SH-SY5Y (cell line): ENCODE measurements at regions not wholly inside any gene's neighbourhood (a gene's known extent, or its start where the extent isn't known, plus 50 kb on each side); places are given as distances from the start of the nearest gene placed in this dataset.

ENCODE experiments used
- GATA2 ChIP-seq: IDR thresholded peaks from 2 replicates; pipeline ENCODE4 v1.6.1; 2011; ENCODE audit warnings: mild to moderate bottlenecking, low read depth, low read length
- GATA3 ChIP-seq: IDR thresholded peaks from 2 replicates; pipeline ENCODE4 v1.6.1; 2011; ENCODE audit warnings: low read depth, mild to moderate bottlenecking, low read length, moderate library complexity

DNA sequence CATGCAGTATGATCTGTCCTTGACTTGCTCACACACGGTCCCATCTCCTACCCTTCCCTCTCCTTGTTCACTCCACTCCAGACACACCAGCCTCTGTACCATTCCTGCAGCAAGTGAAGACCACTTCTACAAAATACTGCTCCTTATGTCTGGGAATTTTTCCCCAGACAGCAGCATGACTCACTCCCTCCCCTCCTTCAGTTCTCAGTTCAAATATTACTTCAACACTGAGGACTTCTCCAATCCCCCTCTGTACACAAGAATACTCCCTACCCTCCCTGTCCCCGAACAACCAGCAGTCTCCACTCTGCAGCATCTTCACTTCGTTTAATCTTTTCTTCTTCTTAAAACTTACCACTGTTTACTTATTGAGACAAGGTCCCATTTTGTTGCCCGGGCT, 474.0 kb downstream of the GPAM start:
- TF ChIP-seq GATA3 (no peak), GATA2 (no peak)
